A549 (cell line): ENCODE measurements at regions not wholly inside any gene's neighbourhood (a gene's known extent, or its start where the extent isn't known, plus 50 kb on each side); places are given as distances from the start of the nearest gene placed in this dataset.
"Not testable (repeated sequence)": the region's sequence is repeated elsewhere in the genome, so short reads cannot be mapped to it uniquely, and the experiment has no call there.

Experiments used
- ATAC-seq, 2 experiments: fragments of 200-7000 bp in 1 of 2; fragments of >200 bp in 1 of 2; cut with Nextera tagmentation in 1 of 2; cut with Tn5 transposase in 1 of 2; 3 replicates each; pipeline versions ENCODE4 v1.8.0 to v1.9.1; 2018 to 2020; ENCODE audit warnings: mild to moderate bottlenecking in 1 of 2, moderate library complexity in 1 of 2
- CTCF ChIA-PET: fragments of 300-600 bp; sonication (Branson Sonifier 250); formaldehyde crosslinking; extraction: SDS; loops from one replicate; lab custom pipeline; 2021; ENCODE audit warnings: antibody characterized with exemption, inconsistent platforms; lab: Yijun Ruan, JAX
- POLR2A ChIA-PET: fragments of 350-600 bp; formaldehyde crosslinking; extraction: SDS; loops from one replicate; lab custom pipeline; 2021; ENCODE audit warnings: antibody characterized with exemption, inconsistent platforms; lab: Yijun Ruan, JAX
- DNase-seq, 2 experiments: peaks; one replicate each; pipeline versions ENCODE4 v3.0.0 to v3.0.0-alpha.2; 2011 to 2016; ENCODE audit warnings: low read depth in 1 of 2, low spot score in 1 of 2
- FAIRE-seq: peaks from 2 replicates; lab custom pipeline; 2011; peaks lifted over from hg19 to GRCh38; lab: Jason Lieb, UNC
- H3K27ac ChIP-seq, 2 experiments: fragments of >200 bp; sonication (Bioruptor Twin); formaldehyde crosslinking; 3 replicates each; pipeline ENCODE4 v1.5.1; 2016 to 2017
- H3K4me1 ChIP-seq: fragments of >200 bp; sonication (Bioruptor Twin); formaldehyde crosslinking; 3 replicates; pipeline ENCODE4 v1.6.1; 2016
- H3K4me2 ChIP-seq: fragments of >200 bp; sonication (Bioruptor Twin); formaldehyde crosslinking; 3 replicates; pipeline ENCODE4 v1.6.1; 2016
- H3K4me3 ChIP-seq: fragments of >200 bp; sonication (Bioruptor Twin); formaldehyde crosslinking; 3 replicates; pipeline ENCODE4 v1.5.1; 2016
- H3K9me3 ChIP-seq: fragments of >200 bp; sonication (Bioruptor Twin); formaldehyde crosslinking; 3 replicates; pipeline ENCODE4 v1.6.1; 2016
- ATOH8 ChIP-seq: fragments of 250-450 bp; sonication (Bioruptor Pico); IDR thresholded peaks from 2 replicates; pipeline ENCODE4 v1.5.0; 2020; ENCODE audit warnings: low read depth, mild to moderate bottlenecking, moderate library complexity
- BCL3 ChIP-seq: fragments of >200 bp; sonication (Bioruptor Twin); formaldehyde crosslinking; IDR thresholded peaks from 3 replicates; pipeline ENCODE4 v1.6.1; 2016
- CBX2 ChIP-seq: fragments of 200-600 bp; sonication (generic); IDR thresholded peaks from 2 replicates; pipeline ENCODE4 v1.6.1; 2016; ENCODE audit warnings: low read depth, mild to moderate bottlenecking, borderline replicate concordance
- CEBPB ChIP-seq, 2 experiments: fragments of >200 bp in 1 of 2; sonication (Bioruptor Twin) in 1 of 2; formaldehyde crosslinking in 1 of 2; IDR thresholded peaks; 2 replicates each; pipeline ENCODE4 v1.6.1; 2012 to 2016
- CHD4 ChIP-seq: fragments of 200-600 bp; sonication (generic); IDR thresholded peaks from 2 replicates; pipeline ENCODE4 v1.6.1; 2016; ENCODE audit warnings: antibody characterized with exemption, mild to moderate bottlenecking, borderline replicate concordance
- CTCF ChIP-seq: fragments of >200 bp; sonication (Bioruptor Twin); formaldehyde crosslinking; IDR thresholded peaks from 3 replicates; pipeline ENCODE4 v1.5.1; 2016
- ELK1 ChIP-seq: fragments of 150-350 bp; IDR thresholded peaks from 2 replicates; pipeline ENCODE4 v1.6.1; 2014; ENCODE audit warnings: low read depth, mild to moderate bottlenecking, low read length
- FOSL2 ChIP-seq, 2 experiments: fragments of 450-650 bp in 1 of 2; fragments of >200 bp in 1 of 2; sonication (Bioruptor Twin) in 1 of 2; formaldehyde crosslinking; IDR thresholded peaks; 2 replicates each; pipeline versions ENCODE4 v1.5.0 to v1.6.1; 2016 to 2020; ENCODE audit warnings: mild to moderate bottlenecking in 1 of 2, moderate library complexity in 1 of 2
- JUNB ChIP-seq: fragments of >200 bp; sonication (Bioruptor Twin); formaldehyde crosslinking; IDR thresholded peaks from 2 replicates; pipeline ENCODE4 v1.6.1; 2016
- KDM5A ChIP-seq: fragments of 200-600 bp; sonication (generic); IDR thresholded peaks from 2 replicates; pipeline ENCODE4 v1.6.1; 2016; ENCODE audit warnings: antibody characterized with exemption, mild to moderate bottlenecking
- MAFK ChIP-seq: fragments of 450-650 bp; IDR thresholded peaks from 2 replicates; pipeline ENCODE4 v1.6.1; 2014; ENCODE audit not compliant: partially characterized antibody
- MYC ChIP-seq: IDR thresholded peaks from 2 replicates; pipeline ENCODE4 v1.6.1; 2012; ENCODE audit warnings: mild to moderate bottlenecking, inconsistent platforms, low read length, improper control_type of control experiment, borderline replicate concordance
- NPAS2 ChIP-seq: fragments of 250-450 bp; sonication (Bioruptor Pico); IDR thresholded peaks from 2 replicates; pipeline ENCODE4 v1.8.0; 2022; ENCODE audit warnings: mild to moderate bottlenecking, moderate library complexity, borderline replicate concordance
- RAD21 ChIP-seq, 2 experiments: fragments of >200 bp in 1 of 2; sonication (Bioruptor Twin) in 1 of 2; formaldehyde crosslinking in 1 of 2; IDR thresholded peaks in 1 of 2; conservative IDR thresholded peaks in 1 of 2; 2 replicates in 1 of 2; 3 replicates in 1 of 2; pipeline ENCODE4 v1.6.1; 2012 to 2018; ENCODE audit warnings: inconsistent platforms in 1 of 2
- SMC3 ChIP-seq: fragments of >200 bp; sonication (Bioruptor Twin); formaldehyde crosslinking; IDR thresholded peaks from 3 replicates; pipeline ENCODE4 v1.6.1; 2018; ENCODE audit warnings: inconsistent platforms
- SREBF2 ChIP-seq: fragments of 450-650 bp; IDR thresholded peaks from 2 replicates; pipeline ENCODE4 v1.6.1; 2014; ENCODE audit warnings: mild to moderate bottlenecking, moderate library complexity
- TP53 ChIP-seq: fragments of 250-450 bp; sonication (Bioruptor Pico); IDR thresholded peaks from 2 replicates; pipeline ENCODE4 v1.5.0; 2021; ENCODE audit warnings: mild to moderate bottlenecking, moderate library complexity
- WGBS: methylation state at CpG from one replicate; pipeline ENCODE4 v1.1.6; 2017; ENCODE audit errors: missing lambda C conversion rate; 5-methylcytosine and 5-hydroxymethylcytosine counted together

- FAIRE-seq: peak; percentile 96
- no peak for TF ChIP-seq MYC
- TF ChIP-seq MAFK: peak; percentile 19
- no peak for TF ChIP-seq JUNB
- peak; percentile 93 for TF ChIP-seq RAD21 (conservative IDR thresholded peaks at IDR 0.05 in 1 of 2, IDR thresholded peaks at IDR 0.05 in 1 of 2)
- TF ChIP-seq KDM5A: no peak
- TF ChIP-seq NPAS2 (CRISPR knock-in tag): no peak
- no peak for TF ChIP-seq ELK1
- TF ChIP-seq CEBPB (IDR thresholded peaks at IDR 0.05): no peak
- TF ChIP-seq ATOH8 (CRISPR knock-in tag): no peak
- peak; percentile 92 for TF ChIP-seq CTCF
- TF ChIP-seq CHD4: no peak
- TF ChIP-seq SREBF2: no peak
- TF ChIP-seq FOSL2 (IDR thresholded peaks at IDR 0.05): no peak
- TF ChIP-seq FOSL2 (CRISPR knock-in tag; IDR thresholded peaks at IDR 0.05): no peak
- TF ChIP-seq SMC3: peak; percentile 91
- TF ChIP-seq TP53: no peak
- no peak for TF ChIP-seq BCL3
- no peak for TF ChIP-seq CBX2
- peak overlapping the region; percentile 11 to 52; a peak in 2 of 6 replicates for H3K27ac ChIP-seq
- ATAC-seq: peak; percentile 94 to 96
- peaks cover 23% of the 10 kb centered on the region for H3K4me1 ChIP-seq
- H3K4me2 ChIP-seq: peak overlapping the region; percentile 59
- POLR2A ChIA-PET: interaction anchor here (0.9 to 1.1 kb wide), 3 partner anchors 53 to 192 kb away, joined by 3 to 5 read pairs (median 4); no protein-coding TSS in a partner anchor
- CTCF ChIA-PET: interaction anchor here (0.5 to 15.0 kb wide), 67 partner anchors 8 to 587 kb away, joined by 3 to 471 read pairs (median 4); partner anchors contain the start of genes ANKRD18B and PRSS3
- no peak overlapping the region for H3K4me3 ChIP-seq
- no peaks in the 10 kb centered on the region for H3K9me3 ChIP-seq
- 14% methylated on average over 20 of the region's 20 CpGs for whole genome bisulfite sequencing
- peak; percentile 82 to 90 for DNase-seq
Measured at GRCh38 chr9:33623658-33624586, 99.9 kb downstream of the ANKRD18B start.

- FAIRE-seq, H3K9me3 ChIP-seq, POLR2A ChIA-PET, H3K4me1 ChIP-seq, DNase-seq, H3K27ac ChIP-seq, H3K4me2 ChIP-seq, ATAC-seq, H3K4me3 ChIP-seq: not testable (repeated sequence)
- CTCF ChIA-PET: interaction anchor here (1.4 to 15.0 kb wide), 3 partner anchors 11 to 186 kb away, joined by 4 to 471 read pairs (median 19); no protein-coding TSS in a partner anchor
- WGBS: 35% methylated on average over 1 of the region's 1 CpG
Measured at GRCh38 chr9:33628318-33628717, 104.3 kb downstream of the ANKRD18B start.
